ENCODE measurements at regions not wholly inside any gene's neighbourhood (a gene's known extent, or its start where the extent isn't known, plus 50 kb on each side); places are given as distances from the start of the nearest gene placed in this dataset.
"Not testable (repeated sequence)": the region's sequence is repeated elsewhere in the genome, so short reads cannot be mapped to it uniquely, and the experiment has no call there.

DNA sequence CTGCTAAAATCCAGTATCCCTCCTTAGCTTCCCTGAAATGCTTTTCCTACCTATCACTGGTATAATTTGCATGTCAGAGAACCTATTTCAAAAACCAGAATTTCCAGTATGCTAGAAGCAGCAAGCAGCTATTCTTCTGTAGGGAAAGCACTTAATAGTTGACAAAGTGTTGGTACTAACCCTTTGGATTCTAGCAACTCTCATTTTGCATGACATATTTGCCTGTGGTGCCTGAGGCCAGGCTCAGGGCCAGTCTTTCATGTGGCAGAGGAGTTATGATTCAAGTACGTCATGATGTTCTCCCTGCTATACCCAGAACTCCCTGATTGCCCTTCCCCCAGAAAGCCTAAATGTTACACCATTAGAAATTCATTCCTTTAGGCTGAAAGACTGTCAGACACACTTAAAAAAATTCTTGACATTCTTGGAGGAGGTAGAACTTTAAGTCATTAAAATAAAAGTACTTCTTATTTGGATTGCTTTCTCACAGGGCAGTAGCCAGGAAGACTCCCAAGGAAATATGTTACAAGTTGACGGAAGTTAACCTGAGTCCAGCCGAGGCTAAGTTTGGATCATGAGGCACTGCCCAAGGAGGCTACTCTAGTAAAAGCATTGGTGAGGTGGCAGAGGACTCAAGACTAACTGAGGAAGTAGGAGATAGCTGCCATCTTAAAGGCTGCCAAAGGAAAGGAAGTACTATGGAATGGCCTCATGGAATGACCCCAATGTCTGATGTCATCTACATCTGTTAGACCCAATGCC lies 298.4 kb upstream of the SPAG17 start:
- intact Hi-C loops (cut with DNase I; ENCODE audit: low total_unique reads): no loop called here
- no peaks in the 10 kb centered on the region for H3K9me3 ChIP-seq
- TF ChIP-seq POLR2A (IDR thresholded peaks at IDR 0.05) (no peak), CTCF (IDR thresholded peaks at IDR 0.05) (no peak), EP300 (IDR thresholded peaks at IDR 0.05; ENCODE audit: low read depth) (no peak), POLR2AphosphoS5 (IDR thresholded peaks at IDR 0.05) (no peak)
- 78 to 82% methylated on average over 2 to 3 of the region's 3 CpGs for WGBS, 2 donors (ENCODE audit: low coverage in 1 of 2)
- no peaks in the 10 kb centered on the region for H3K4me1 ChIP-seq
- in situ Hi-C loops (cut with MboI; ENCODE audit: low pct_ligation_motif_present in 1 of 4, low pct_unique_long_range_greater_than_20kb in 1 of 4, low sequenced_read_pairs in 3 of 4): no loop called here
- no peak for DNase-seq
- no peaks in the 10 kb centered on the region for H3K27me3 ChIP-seq
- no peak overlapping the region for H3K4me3 ChIP-seq
- no peaks in the 10 kb centered on the region for H3K36me3 ChIP-seq
- no peak overlapping the region for H3K27ac ChIP-seq

GRCh38 chr1:118481126-118481525 lies 296.1 kb upstream of the SPAG17 start:
- DNase-seq: no peak
- Histone ChIP-seq H3K27me3 (no peaks in the 10 kb centered on the region), H3K36me3 (no peaks in the 10 kb centered on the region), H3K9me3 (no peaks in the 10 kb centered on the region), H3K4me3 (no peak overlapping the region), H3K4me1 (no peaks in the 10 kb centered on the region), H3K27ac (no peak overlapping the region)
- TF ChIP-seq EP300 (IDR thresholded peaks at IDR 0.05; ENCODE audit: low read depth): no peak
- TF ChIP-seq CTCF (IDR thresholded peaks at IDR 0.05): no peak
- TF ChIP-seq POLR2AphosphoS5 (IDR thresholded peaks at IDR 0.05): no peak
- no peak for TF ChIP-seq POLR2A (IDR thresholded peaks at IDR 0.05)
- 33 to 35% methylated on average over 2 of the region's 2 CpGs for WGBS, 2 donors (ENCODE audit: low coverage in 1 of 2)
- in situ Hi-C loops (cut with MboI; ENCODE audit: low pct_ligation_motif_present in 1 of 4, low pct_unique_long_range_greater_than_20kb in 1 of 4, low sequenced_read_pairs in 3 of 4) (no loop called here), intact Hi-C loops (cut with DNase I; ENCODE audit: low total_unique reads) (no loop called here)

- Histone ChIP-seq H3K9me3 (no peaks in the 10 kb centered on the region), H3K36me3 (no peaks in the 10 kb centered on the region), H3K27me3 (no peaks in the 10 kb centered on the region), H3K4me3 (no peak overlapping the region), H3K4me1 (no peaks in the 10 kb centered on the region), H3K27ac (no peak overlapping the region)
- no peak for TF ChIP-seq EP300 (IDR thresholded peaks at IDR 0.05; ENCODE audit: low read depth)
- TF ChIP-seq CTCF (IDR thresholded peaks at IDR 0.05): no peak
- no peak for TF ChIP-seq POLR2AphosphoS5 (IDR thresholded peaks at IDR 0.05)
- no peak for TF ChIP-seq POLR2A (IDR thresholded peaks at IDR 0.05)
- WGBS, 2 donors (ENCODE audit: low coverage in 1 of 2): 51 to 80% methylated on average over 3 of the region's 3 CpGs
- DNase-seq: no peak
- in situ Hi-C loops (cut with MboI; ENCODE audit: low pct_ligation_motif_present in 1 of 4, low pct_unique_long_range_greater_than_20kb in 1 of 4, low sequenced_read_pairs in 3 of 4) (no loop called here), intact Hi-C loops (cut with DNase I; ENCODE audit: low total_unique reads) (no loop called here)
Measured at GRCh38 chr1:118479351-118479750, 294.3 kb upstream of the SPAG17 start.

GRCh38 chr1:118473825-118474224 lies 288.8 kb upstream of the SPAG17 start:
- TF ChIP-seq POLR2A (IDR thresholded peaks at IDR 0.05): no peak
- no peak for TF ChIP-seq CTCF (IDR thresholded peaks at IDR 0.05)
- Histone ChIP-seq H3K27me3 (no peaks in the 10 kb centered on the region), H3K4me1 (no peaks in the 10 kb centered on the region), H3K27ac (no peak overlapping the region), H3K4me3 (no peak overlapping the region), H3K9me3 (no peaks in the 10 kb centered on the region), H3K36me3 (no peaks in the 10 kb centered on the region)
- in situ Hi-C loops (cut with MboI; ENCODE audit: low pct_ligation_motif_present in 1 of 4, low pct_unique_long_range_greater_than_20kb in 1 of 4, low sequenced_read_pairs in 3 of 4) (no loop called here), intact Hi-C loops (cut with DNase I; ENCODE audit: low total_unique reads) (no loop called here)
- no peak for DNase-seq
- WGBS, 2 donors (ENCODE audit: low coverage in 1 of 2): 59 to 70% methylated on average over 2 to 4 of the region's 4 CpGs

DNA sequence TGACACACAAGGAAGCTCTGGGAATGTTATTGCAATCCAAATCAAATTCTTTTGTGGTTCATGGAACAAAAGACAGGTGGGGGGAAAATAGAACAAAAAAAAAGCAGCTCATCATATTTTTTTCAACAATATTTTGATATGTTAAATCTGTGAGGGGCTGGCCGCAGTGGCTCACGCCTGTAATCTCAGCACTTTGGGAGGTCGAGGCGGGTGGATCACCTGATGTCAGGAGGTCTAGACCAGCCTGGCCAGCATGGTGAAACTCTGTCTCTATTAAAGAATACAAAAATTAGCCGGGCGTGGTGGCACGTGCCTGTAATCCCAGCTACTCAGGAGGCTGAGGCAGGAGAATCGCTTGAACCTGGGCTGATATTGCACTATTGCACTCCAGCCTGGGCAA lies 279.4 kb upstream of the SPAG17 start:
- H3K4me1 ChIP-seq; H3K27me3 ChIP-seq; H3K27ac ChIP-seq; DNase-seq; in situ Hi-C loops (cut with MboI; ENCODE audit: low pct_ligation_motif_present in 1 of 4, low pct_unique_long_range_greater_than_20kb in 1 of 4, low sequenced_read_pairs in 3 of 4); H3K4me3 ChIP-seq; intact Hi-C loops (cut with DNase I; ENCODE audit: low total_unique reads); H3K36me3 ChIP-seq; H3K9me3 ChIP-seq: not testable (repeated sequence)
- WGBS, 2 donors (ENCODE audit: low coverage in 1 of 2): 87% methylated on average over 8 of the region's 8 CpGs; no CpG with 5 or more reads in 1 of the 2 donors

All from transverse colon (tissue), 4 donors.